GM21381 (cell line): ENCODE measurements at regions not wholly inside any gene's neighbourhood (a gene's known extent, or its start where the extent isn't known, plus 50 kb on each side); places are given as distances from the start of the nearest gene placed in this dataset.

Experiments
- ATAC-seq: cut with Tn5 transposase; IDR thresholded peaks from one replicate; pipeline ENCODE4 v1.9.1; 2021; ENCODE audit warnings: mild to moderate bottlenecking, moderate library complexity; ENCODE audit not compliant: unreplicated experiment

DNA sequence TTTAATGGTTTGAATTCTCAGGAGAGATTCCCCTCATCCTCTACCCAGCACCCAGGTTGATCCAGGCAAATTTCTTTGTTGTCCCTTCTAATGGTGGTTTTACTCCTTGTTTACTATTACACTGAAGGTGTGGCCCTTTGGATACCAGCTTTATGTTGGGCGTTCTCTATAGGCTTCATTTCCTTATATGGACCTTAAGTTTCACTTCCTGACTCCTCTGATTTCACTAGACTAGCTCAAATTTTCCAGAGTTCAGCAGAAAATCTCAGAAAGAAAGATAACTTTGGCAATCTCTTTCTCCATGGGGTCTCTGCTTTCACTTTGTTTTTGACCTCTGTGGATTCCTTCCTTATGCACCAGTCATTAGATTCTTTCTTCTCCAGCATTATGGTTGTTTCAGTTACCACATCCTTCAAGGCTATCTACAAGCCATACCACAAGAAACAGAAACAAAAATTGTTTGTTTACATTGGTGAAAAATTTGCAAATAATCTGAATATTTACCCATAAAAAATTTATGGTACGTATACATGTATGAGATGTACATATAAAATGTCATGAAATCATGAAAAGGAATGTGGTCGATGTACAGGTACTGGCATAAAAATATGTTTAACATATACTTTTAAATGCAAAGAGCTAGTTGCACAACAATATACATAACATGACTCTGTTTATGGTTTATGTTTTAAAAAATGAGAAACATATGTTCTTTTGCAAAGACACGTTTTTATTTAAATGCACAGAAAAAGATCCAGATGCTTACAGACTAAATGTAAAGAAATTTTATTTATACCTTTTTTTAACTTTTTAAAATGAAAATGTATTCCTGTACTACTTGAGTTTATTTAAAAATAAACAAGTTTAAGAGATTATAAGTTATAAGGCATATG is 212.6 kb downstream of the LACC1 start:
- ATAC-seq, result no peak

DNA sequence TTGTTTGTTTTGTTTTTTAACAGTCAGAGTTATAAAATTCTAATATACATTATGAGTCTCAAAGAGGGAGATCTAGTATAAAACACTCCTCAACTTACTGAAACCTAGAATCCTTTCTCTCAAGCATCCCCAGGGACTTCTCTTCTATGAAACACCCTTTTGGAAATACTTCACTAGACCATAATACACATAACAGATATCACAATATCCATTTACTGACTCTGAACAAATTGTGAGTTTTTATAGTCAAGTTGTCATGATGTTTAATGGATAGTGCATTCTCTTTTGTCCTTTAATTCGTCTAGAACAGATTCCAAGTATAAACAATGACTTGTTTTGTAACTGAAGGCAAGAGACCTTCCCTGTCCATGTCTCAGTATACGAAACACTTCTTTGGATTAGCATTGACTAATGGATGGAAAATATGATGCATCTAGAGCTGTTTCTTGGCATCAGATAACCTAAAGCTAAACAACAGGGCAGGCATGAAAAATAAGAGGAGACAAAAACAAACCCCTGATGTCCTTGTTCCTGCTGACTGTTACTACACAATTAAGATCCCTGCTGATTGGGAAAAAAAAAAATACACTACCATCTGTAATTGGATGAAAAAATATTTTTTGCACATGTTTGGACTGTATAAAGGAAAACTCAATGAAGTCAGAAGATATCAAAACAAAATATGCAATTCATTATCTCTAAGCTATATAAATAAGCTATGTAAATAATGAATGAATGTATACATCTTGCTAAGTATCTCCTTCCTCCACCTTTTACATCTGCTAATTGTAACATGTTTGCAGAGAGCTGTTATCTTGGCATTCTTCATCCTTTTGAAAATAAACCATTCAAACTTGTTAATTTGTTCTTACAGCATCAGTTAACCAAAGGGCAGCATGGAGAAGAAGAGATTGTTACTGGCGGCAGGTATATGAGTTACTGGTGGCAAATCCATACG is 214.2 kb downstream of the LACC1 start:
- no peak for ATAC-seq

DNA sequence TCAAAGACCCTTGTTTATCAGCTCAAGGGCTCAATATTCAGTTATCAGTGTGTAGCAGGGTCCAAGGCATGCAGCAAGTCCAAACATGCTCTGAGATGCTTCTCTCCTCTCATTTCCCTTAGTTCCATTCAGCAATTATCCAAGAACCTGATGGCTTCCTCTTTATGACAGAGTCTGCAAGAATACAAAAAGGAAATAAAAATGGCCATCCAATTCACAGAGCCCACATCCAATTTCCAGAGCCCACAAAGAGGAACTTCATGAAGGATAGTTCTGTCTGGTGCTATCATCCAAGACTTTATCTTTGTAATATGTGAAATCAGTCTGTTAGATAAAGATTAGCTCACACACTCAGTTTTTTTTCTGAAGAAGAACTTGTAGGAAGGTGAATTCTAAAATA is 217.2 kb downstream of the LACC1 start:
- no peak for ATAC-seq

DNA sequence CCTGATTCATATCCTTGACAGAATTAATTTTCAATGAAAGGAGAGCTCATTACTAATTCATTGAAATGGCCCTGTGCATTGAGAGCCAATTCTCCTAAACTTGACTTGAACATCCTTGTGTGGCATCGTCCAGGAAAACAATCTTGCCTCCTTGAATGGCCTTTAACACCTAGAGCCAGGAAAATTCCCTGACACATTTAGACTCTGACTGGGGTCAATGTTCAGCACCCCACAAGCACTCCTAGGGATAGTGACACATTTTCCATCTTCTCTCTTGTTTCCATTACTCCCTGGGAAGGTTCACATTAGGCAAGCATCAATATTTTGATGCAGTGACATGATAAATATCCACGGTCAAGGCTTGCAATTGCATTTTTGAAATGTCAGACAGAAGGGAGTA is 218.9 kb downstream of the LACC1 start:
- no peak for ATAC-seq

DNA sequence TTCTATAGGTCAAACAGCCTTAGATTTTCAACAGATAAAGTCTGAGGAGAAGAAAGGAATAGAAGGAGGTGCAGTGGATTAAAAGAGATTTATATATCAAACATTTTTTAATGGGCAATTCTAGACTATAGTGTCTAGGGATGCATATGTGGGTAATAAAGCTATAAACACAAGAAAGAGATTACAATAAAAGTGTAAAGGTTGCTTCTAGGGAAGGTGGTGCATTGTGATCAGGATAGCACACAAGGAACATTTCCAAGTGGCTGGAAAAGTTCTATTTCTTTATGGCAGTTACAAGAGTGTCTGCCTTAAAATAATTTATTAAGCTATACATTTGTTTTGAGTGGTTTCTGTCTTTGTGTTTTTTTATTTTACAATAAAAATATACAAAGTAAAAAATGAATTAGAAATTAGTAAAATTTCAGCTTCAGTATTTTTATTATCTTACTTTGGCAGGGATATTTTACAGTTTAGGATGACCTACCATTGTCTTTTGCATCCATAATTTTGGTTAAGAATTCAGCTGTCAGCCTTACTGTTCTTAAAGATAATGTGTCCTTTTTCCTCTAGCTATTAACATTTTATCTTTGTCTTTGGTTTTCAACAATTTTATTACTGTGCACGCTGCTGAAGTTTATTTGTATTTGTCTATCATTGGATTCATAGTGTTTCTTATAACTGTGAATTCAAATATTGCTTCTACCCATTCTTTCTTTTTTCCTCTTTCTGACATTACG is 221.8 kb downstream of the LACC1 start:
- ATAC-seq, result no peak

DNA sequence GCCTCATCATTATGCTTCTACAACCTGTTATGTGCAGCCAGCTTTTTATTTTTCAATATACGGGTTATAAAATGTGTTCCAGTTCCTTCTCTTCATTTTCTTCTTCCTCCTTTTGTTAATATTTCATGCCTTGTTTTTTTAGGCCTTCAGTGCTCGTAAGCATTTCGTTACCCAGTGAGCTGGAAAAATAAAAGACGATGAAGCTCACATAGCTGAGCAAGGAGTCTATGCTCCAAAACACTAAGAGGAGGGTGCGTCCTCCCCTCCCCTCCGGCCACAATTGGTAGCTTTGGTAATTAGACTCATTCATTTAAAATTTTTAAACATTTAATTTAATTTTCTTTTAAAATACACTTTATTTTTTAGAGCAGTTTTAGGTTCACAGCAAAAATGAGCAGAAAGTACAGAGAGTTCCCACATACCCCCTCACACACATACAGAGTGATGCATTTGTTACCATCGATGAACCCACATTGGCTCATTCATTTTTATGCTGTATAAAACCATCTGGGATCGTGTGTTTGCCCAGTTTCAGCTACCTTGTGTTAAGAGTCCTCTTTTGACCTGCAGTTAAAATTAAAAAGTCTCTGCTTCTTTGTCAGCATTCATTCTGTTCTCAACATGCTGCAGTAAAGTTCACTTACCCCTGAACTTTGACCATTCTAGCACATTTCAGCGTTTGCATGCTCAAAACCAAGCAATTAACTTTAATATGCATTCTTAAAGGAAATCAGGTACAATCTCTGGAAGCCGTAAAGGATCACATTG is 223.9 kb downstream of the LACC1 start:
- ATAC-seq, result no peak

DNA sequence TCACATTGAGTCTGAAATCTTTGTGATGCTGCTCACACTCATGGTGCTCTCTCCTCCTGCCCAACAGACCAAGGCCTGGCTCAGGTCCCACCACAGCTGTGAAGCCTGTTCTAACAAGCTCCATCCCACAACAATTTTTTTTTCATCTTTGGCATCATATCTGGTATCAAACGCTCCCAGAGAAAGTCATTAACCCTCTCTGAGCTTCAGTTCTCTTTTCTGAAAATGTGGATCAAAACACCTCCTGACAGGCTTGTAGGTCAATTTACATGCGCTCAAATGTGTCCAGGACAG is 224.4 kb downstream of the LACC1 start:
- no peak for ATAC-seq

DNA sequence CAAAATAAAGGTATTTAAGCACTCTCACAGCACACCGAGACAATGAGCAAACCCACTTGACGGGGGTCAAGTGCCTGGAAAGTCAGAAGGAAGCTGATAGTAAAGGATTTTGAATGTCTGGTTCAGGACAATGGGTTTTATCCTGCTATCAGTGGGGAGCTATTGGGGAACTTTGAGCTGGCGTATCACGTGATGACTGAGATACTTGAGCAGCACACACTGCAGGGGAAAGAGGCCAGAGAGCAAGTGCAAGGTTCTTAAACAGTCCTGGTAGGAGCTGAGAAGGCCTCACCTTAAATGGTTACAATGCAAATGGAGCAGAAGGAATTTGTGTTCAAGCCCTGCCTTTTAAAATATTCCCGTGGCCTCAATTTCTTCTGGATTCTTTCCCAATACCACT is 225.3 kb downstream of the LACC1 start:
- no peak for ATAC-seq

DNA sequence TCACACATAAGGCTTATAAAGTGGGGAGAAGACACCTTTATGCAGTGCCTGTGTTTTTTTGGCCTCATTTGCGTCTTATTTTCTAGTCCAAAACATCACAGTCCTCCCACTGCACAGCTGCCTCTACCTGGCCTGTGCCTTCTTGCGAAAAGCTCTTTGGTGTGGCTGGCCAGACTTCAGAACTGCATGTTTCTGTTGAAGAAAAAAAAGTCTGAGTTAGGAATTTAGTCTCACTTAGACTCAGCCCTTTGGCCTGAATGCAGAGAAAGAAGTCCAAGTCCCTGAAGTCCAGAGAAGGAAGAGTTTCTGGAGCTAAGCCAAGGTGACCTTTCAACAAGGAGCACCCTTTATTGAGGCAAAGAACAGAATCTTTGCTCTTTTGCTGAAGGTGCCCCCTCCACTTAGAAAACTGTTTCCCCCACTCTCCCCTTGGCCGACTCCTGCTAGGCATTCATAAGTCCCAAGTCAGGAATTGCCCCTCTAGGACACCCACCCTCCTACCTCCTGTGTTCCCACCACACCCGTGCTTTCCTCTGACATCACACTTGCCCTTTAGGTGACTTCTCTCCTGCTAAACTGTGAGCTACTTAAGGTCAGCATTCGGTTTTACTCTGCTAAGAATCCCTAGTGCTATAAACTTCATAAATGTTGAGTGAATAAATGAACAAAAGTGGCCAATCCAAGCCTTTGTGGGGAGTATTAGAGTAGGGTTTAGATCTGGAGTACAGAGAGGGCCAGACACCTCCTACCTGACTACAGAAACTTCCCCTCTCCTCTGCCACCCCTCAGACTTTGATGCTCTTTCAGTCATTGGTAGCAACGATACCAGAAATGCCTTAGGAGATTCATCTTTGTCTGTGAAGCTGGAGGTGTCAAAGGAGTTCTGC is 226.8 kb downstream of the LACC1 start:
- no peak for ATAC-seq

DNA sequence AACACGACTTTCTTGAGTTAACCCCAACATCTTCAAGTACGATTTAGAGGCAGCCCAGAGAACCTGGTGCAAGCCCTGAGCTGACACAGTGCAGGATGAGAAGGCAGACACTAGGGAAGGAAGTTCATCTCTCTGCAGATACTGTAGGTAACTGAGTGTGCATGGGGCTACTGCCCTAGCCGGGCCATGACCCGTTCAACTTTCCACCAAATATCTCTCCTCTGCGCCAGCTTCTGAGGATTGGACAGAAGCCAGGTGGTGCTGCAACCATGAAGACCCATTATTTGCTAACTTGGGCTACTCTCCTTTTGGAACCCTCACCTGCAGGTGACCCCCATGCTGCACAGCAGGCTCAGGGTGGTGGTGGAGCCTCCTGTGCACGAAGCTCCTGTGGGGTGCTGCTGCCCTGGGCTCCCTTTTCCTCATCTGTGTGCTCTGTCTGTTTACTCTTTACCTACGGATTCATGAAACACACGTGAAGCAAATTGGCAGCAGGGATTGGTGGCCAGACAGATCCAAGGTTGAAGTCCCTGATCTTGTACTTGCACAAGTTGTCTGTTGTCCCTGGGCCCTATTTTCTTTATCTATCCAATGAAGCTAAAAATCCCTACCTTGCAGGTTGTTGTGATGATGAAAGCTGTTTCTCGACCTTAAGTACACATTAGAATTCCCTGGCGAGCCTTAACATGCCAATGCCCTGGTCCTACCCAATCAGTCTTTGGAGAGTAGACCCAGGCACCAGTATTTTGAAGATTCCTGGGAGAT is 227.8 kb downstream of the LACC1 start:
- no peak for ATAC-seq

DNA sequence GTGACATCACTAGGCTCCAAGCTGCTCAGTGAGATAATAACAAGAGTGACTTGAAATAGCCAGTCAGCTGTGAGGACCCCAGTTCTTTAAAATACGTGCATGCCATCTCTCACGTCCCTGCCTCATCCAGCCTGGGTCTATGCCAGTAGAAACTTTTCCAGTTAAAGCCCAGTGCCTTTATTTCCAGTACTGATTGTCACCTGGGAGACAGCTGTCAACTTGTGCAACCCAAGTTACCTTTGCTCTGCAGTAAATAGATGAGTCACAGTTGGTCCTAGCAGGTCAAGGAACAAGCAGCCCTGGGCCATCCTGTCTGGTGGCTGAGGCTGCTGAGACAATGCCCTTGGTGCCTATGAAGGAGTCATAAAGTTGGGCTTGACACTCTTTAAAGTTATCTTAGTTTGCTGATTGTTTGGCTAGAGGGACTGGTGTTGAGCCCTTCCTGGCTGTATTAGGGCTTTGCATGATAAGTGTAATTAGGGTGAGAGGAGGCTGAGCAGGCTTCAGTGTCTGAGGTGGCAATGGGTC is 228.7 kb downstream of the LACC1 start:
- no peak for ATAC-seq

DNA sequence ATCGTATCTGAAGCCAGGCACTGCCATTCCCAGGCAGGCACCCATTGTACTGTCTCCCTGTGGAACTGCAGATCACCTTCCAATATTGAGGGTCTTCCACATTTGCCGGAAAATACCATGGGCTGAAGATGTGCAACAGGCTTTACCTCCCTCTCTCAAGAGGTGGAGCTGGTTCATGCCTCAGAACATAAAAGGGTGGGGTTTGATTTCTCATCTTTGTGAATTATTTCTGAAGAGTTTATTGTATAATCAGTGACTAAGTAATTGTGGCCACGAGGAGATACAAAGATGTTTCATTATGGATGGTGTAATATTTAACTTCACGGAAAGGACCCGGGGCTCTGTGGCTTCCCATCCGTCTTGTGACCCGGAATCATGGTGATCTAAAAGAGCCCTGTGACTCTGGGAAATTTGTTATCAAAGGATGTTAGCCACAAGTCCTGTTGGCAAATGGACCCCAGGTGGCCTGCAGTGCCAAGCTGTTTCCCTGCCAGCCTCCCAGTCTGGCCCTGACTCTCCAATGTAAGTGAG is 230.5 kb downstream of the LACC1 start:
- no peak for ATAC-seq

DNA sequence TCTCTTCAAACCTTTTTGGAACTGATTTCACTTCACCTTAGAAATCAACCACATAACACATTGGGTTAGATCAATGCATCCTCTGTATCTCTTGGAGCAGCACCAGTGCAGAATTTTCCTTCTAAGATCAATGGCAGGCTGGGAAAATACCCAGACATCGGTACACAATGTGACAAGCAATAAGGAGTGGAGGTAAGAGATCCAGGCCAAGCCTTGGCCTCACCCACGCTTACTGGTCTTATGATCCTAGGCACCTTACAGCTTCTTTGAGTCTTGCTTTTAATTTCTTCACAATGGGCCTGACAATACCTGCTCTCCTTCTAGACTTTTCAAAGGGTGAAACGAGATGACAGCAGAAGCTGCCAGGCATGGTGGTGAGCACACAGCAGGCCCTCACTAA is 232.0 kb downstream of the LACC1 start:
- ATAC-seq, result no peak

DNA sequence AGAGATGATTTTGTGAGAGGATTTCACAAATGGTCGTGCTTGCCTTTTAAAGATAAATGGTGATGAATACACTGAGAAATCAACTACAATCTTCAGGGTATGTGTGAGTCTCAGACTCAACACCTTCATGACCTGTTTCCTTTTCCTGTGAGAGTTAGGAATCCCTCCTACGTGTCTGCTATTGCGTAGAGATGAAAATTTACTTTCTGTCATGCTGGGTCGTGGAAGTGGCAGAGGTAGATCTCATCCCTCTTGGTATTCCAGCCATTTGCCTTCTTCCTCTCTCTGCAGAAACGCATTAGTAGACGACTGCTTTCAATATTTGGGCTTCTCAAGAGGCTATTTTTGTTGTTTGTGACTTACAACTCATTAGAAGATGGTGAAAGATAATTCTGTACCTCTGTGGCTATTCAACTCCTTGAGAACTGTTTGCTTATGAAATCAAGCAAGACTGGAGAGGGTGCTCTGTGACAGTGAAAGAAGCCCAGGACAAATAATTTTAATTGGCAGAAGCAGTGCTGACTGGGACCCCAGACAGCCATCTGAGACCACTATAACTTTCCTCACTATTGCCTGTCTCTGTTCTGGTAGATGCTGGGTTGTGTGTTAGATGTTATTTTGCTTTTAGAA is 233.1 kb downstream of the LACC1 start:
- no peak for ATAC-seq

DNA sequence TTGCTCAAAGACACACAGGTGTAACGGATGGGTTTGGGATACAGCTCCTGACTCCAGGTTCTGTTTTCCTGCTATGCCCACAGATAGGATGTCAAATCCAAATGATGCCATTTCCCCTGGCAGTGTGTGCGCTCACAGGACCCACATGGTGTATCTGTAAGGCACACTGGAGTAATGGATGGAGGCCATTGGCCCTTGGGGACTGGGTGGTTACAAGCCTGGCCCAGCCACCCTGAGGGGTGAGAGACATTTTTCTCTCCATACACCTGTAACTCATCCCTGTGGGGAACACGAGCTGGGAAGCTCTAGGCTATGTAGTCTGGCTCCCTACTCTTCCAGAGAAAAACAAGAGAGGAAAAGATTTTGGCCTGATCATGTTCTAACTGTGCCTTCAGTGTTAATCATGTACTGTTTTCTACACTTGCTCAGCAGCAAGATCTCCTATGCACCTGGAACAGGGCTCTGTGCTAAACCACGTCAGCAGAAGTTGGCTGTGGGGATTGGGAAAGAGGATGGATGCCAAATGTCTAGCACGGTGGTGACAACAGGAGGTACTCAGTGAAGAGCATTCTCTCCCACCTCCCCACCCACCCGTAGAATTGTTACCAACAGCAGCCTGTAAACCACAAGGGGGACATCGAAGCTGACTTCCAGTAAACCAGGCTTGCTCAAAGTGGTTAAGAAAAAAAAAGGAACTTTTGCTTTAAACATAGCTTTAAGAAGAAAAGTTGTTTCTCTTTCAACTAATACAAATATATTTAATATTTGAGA is 237.0 kb downstream of the LACC1 start:
- ATAC-seq, result no peak

DNA sequence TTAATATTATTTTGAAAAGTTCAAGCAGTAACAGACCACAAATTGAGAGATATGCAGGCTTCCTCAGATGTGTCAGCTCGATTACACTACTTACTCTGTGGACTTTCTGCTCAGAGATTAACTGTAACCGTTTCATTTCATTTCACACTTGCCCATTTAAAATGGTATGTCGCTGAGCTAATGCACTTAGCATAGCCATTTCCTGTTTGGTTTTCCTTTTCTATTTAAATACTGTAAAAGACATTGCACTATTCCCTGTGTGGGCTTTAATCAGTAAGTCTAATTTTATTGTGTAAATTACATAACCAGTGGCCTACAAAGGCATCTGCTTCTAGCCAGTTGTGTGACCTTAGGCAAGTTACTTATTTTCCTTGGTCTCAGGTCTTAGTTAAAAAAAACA is 237.6 kb downstream of the LACC1 start:
- no peak for ATAC-seq

DNA sequence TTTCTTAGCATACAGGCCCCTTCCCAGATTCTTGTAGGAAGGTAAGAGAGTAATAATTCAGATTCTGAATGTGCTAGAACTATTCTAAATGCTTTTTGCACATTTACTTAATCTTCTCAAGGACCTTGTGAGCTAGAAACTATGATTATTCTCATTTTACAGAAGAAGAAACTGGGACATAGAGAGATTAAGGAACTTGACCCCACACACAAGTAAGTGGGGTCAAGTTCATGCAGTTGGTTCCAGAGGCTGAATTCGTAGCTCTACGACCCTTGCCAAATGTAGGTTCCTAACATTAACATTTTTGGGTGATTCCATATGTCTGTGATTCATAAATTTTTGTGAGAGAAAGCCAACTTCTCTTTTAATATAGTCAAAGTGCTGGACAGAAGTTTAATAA is 238.1 kb downstream of the LACC1 start:
- ATAC-seq, result no peak
